ENCODE measurements at regions not wholly inside any gene's neighbourhood (a gene's known extent, or its start where the extent isn't known, plus 50 kb on each side); places are given as distances from the start of the nearest gene placed in this dataset.

GRCh38 chr6:140071601-140072062 is 697.2 kb upstream of the CITED2 start:
- DNase-seq: no peak

GRCh38 chr6:140070846-140071473 is 696.5 kb upstream of the CITED2 start:
- DNase-seq: no peak

GRCh38 chr6:140069576-140069975 is 695.1 kb upstream of the CITED2 start:
- no peak for DNase-seq

- no peak for DNase-seq
These were observed 694.4 kb upstream of the CITED2 start for GRCh38 chr6:140068801-140069200.

GRCh38 chr6:140064366-140064765 is 689.9 kb upstream of the CITED2 start:
- no peak for DNase-seq

- no peak for DNase-seq
These were observed 688.6 kb upstream of the CITED2 start for GRCh38 chr6:140063021-140063399.

GRCh38 chr6:140062043-140063020 is 687.9 kb upstream of the CITED2 start:
- no peak for DNase-seq

- DNase-seq: no peak
These were observed 686.9 kb upstream of the CITED2 start for GRCh38 chr6:140061110-140062042.

- no peak for DNase-seq
These were observed 685.5 kb upstream of the CITED2 start for GRCh38 chr6:140059947-140060346.

- DNase-seq: no peak
These were observed 684.4 kb upstream of the CITED2 start for GRCh38 chr6:140058863-140059262.

- DNase-seq: no peak
These were observed 678.6 kb upstream of the CITED2 start for GRCh38 chr6:140052736-140053729.

GRCh38 chr6:140051521-140052512 is 677.4 kb upstream of the CITED2 start:
- DNase-seq: no peak

- no peak for DNase-seq
These were observed 675.9 kb upstream of the CITED2 start for GRCh38 chr6:140050101-140050995.

GRCh38 chr6:140049251-140049650 is 674.8 kb upstream of the CITED2 start:
- no peak for DNase-seq

- DNase-seq: no peak
These were observed 673.8 kb upstream of the CITED2 start for GRCh38 chr6:140048202-140048790.

- DNase-seq: no peak
These were observed 672.9 kb upstream of the CITED2 start for GRCh38 chr6:140047321-140047720.

GRCh38 chr6:140046016-140046632 is 671.7 kb upstream of the CITED2 start:
- no peak for DNase-seq

- no peak for DNase-seq
These were observed 670.7 kb upstream of the CITED2 start for GRCh38 chr6:140045116-140045515.
